Stimulated activated effector memory CD8-positive, alpha-beta T cell treated with anti-CD3 and anti-CD28 coated beads, Interleukin-12 subunit alpha, Interleukin-12 subunit beta, amount 100 ng/mL, for 72 hours (primary cell): ENCODE measurements at regions not wholly inside any gene's neighbourhood (a gene's known extent, or its start where the extent isn't known, plus 50 kb on each side); places are given as distances from the start of the nearest gene placed in this dataset.
A peak's percentile ranks its signal among the peaks of the same experiment; 100 is the strongest.

Source experiments
- ATAC-seq: fragments of 150-1000 bp; cut with Tn5 transposase; 2 replicates; pipeline ENCODE4 v1.10.0; 2021
- DNase-seq, 2 donors: peaks; one replicate each; pipeline ENCODE4 v3.0.0; 2021 to 2022; ENCODE audit warnings: low spot score in 2 of 2
- H3K27ac Mint-ChIP-seq: one replicate; pipeline ENCODE4 v1.8.0; 2022; ENCODE audit warnings: mild to moderate bottlenecking, mixed read lengths
- H3K36me3 Mint-ChIP-seq: one replicate; pipeline ENCODE4 v1.8.0; 2022; ENCODE audit warnings: mild to moderate bottlenecking, mixed read lengths
- H3K4me1 Mint-ChIP-seq: one replicate; pipeline ENCODE4 v1.8.0; 2022; ENCODE audit warnings: mixed read lengths
- H3K4me3 Mint-ChIP-seq: one replicate; pipeline ENCODE4 v1.8.0; 2022; ENCODE audit warnings: mild to moderate bottlenecking, mixed read lengths
- H3K9me3 Mint-ChIP-seq: one replicate; pipeline ENCODE4 v1.8.0; 2022; ENCODE audit warnings: mixed read lengths

DNA sequence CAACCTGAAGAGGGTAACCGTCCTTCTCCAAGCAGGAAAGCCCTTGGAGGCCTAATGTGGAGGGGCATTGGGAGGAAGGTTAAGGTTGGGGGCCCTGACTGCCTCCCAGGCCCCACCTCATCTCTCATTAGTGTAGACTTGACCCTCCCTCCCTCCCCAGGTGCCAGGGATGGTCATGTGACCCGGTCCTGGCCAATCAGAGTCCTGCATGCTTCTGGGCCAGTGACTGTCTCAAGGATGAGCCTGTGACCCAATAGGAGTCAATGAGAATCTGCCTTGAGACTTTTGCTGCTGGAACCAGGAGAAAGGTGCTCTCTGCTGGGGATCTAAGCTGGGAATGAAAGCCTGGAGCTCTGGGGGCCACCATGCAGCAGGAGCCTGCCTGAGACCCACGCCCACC, 70.8 kb downstream of the NCOR2 start:
- H3K4me1 Mint-ChIP-seq: peaks cover 67% of the 10 kb centered on the region
- H3K9me3 Mint-ChIP-seq: no peaks in the 10 kb centered on the region
- peaks cover 7% of the 10 kb centered on the region for H3K36me3 Mint-ChIP-seq

DNA sequence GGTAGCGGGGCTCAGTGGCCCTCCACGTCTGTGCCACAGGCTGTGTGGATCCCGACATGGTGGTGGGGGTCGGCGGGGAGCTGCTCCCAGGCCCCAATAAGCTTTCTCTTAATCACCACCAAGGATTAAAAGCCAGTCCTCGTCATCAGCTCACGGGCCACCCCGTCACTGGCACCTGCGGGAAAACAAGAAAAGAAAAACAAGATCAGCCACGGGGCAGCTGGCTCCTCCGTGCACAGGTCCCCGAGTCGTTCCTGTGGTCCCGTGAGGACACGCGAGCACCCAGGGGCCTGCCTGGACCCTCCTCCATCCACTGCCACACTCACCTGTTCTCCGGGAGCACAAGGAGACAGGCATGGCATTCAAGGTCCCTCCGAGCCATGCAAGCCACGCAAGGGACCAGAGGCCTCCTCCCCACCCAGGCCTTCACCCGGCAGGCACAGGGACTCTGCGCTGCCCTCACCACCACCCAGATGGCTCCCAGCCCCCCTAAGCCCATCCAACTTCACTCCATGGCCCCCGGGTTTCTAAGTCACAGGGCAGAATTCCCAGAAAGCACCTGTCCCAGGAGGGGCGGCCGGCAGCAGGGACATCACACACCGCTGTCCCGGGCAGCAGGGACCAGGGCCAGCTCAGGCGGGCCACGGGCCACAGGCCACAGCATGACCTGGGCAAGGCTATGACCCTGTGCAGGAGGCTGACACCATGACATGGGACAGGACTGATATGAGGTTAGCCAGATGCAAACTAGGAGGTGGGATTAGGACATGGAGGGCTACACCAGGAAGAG, 72.0 kb downstream of the NCOR2 start:
- Mint-ChIP-seq H3K27ac (peak overlapping the region; percentile 96), H3K9me3 (no peaks in the 10 kb centered on the region), H3K4me3 (no peak overlapping the region), H3K36me3 (peaks cover 7% of the 10 kb centered on the region), H3K4me1 (peaks cover 66% of the 10 kb centered on the region)
- ATAC-seq (no peak), DNase-seq (no peak)

More for the DNA sequence above, 70.8 kb downstream of the NCOR2 start:
- H3K27ac Mint-ChIP-seq: no peak overlapping the region
- no peak overlapping the region for H3K4me3 Mint-ChIP-seq
- ATAC-seq (no peak), DNase-seq (no peak)

DNA sequence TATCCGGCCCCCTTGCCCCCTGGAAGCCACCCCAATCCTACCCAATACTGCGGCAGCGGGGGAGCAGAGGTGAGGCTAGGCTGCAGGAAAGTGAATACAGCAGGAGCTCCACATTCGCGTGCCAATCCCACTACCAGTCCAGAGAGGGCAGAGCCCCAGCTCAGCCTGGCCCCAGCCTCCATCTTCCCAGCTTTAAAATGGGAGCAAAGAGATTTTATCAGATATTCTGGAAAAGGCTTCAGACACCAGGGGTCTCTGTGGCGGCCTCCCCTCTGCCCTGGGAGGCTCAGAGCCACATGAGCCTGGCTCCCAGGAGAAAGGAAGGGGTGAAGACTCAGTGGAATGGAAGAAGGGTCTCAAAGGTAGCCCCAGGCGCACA, 72.7 kb downstream of the NCOR2 start:
- peaks cover 64% of the 10 kb centered on the region for H3K4me1 Mint-ChIP-seq
- H3K9me3 Mint-ChIP-seq: no peaks in the 10 kb centered on the region
- DNase-seq: no peak
- H3K36me3 Mint-ChIP-seq: peaks cover 7% of the 10 kb centered on the region
- no peak for ATAC-seq
- H3K27ac Mint-ChIP-seq: peak overlapping the region; percentile 96
- H3K4me3 Mint-ChIP-seq: no peak overlapping the region

DNA sequence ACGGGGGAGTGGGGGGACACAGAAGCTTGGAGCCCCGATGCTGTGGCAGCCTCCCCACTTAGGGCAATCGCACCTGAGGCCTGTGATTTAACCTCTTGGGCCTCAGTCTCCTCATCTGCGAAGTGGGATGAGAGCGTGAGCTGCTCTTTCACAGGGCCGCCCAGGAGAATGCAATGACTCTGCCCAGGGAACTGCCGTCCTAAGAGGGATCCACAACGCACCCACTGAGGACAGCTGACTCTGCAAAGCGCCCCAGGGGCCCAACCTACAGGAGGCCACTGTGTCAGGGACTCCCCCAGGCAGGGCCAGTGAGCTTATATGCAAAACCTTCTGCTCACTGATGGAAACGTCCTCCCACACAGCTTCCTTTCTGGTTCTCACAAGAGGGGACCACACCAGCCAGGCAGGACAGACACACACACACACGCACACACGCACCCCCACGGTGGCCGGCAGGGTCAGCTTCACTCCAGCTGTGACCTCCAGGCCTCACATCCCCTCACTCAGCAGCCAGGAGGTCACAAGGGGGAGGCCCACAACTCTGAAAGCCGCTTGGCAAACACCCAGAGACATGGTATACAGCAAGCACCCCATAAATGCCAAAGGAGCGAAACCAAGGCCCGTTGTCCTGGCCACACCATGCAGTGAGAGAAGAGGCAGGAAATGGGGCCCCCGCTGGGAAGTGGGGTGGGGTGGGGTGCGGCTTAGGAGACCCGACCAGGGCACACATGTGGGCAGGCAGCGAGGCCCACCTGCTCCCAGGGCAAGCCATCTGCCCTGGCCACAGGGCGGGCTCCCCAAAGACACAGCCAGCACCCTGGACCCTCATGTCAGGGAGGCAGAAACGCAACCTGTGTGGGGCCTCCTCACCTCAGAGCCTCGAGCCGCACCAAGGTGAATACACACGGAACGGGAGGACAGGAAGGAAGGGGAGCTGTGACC, 73.3 kb downstream of the NCOR2 start:
- peak; percentile 95 for ATAC-seq
- peaks cover 57% of the 10 kb centered on the region for H3K4me1 Mint-ChIP-seq
- peak; percentile 31 to 65 for DNase-seq
- H3K9me3 Mint-ChIP-seq: no peaks in the 10 kb centered on the region
- H3K27ac Mint-ChIP-seq: peak overlapping the region; percentile 96
- H3K36me3 Mint-ChIP-seq: peaks cover 7% of the 10 kb centered on the region
- peak overlapping the region; percentile 72 for H3K4me3 Mint-ChIP-seq

DNA sequence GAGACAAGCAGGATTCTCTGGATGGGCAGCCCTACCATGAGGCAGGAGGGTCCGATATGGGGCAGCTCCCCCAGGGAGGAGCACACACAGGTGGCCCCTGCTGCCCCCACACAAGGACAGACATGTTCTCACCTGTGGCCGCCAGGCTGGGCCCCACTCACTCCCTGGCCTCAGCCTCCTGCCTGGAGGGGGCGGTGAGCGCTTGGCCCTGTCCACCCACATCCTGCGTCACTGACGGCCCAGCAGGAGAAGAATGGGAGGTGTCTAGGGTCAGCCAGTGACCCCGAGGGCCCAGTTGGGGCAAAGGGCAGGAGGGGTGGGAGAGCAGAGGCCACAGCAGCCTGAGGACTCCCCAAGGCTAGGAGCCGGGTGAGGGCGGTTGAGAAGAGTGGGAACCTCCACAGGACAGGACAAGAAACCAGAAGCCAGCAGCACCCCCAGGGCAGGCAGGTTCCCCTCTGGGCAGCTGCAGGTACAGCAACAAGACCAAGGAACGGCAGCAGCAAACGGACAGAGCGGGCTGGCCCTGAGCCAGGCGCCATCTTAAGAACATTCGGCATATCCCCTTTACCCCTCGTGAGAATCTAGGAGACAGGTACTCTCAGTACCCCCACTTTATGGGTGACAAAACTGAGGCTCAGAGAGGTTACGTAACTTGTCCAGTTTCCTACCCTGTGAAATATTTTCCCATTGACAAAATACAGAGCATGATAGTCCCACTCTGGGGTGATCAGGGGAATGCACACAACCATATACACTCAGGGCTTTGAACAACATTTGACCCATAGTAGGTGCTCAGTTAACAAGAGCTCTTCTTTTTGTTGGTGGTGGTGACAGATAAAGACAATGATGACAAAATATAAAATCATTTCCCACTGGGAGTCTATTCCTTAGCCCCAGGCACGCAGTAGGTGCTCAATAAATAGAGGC, 74.3 kb downstream of the NCOR2 start:
- ATAC-seq: no peak
- H3K27ac Mint-ChIP-seq: peak overlapping the region; percentile 96
- H3K9me3 Mint-ChIP-seq: no peaks in the 10 kb centered on the region
- peaks cover 49% of the 10 kb centered on the region for H3K4me1 Mint-ChIP-seq
- peaks cover 7% of the 10 kb centered on the region for H3K36me3 Mint-ChIP-seq
- no peak for DNase-seq
- H3K4me3 Mint-ChIP-seq: peak overlapping the region; percentile 72

DNA sequence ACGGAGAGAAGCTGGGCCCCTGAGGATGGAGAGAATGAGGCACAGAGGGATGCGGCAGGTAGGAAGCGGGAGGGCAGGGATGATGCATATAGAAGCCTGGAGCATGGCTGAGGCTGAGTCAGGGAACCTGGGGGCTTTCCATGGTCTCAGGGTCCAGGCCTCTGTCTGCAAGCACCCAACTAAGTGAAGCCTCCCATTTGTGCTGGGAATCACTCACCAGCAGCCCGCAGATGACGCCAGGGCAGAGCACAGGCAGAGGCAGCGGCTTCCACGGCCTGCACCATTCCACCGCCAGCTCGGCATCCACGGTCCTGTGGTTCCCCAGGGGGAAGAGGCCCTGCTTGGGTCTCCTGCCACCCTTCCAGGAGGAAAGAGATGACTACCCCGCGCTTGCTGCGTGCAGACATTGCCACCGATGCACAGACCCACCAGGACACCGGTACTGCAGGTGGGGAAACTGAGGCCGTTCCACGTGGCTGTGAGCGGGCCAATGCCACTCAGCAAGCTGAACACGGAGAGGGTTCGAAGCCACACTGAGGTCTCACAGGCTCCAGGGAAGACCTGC, 75.5 kb downstream of the NCOR2 start:
- no peak for DNase-seq
- H3K27ac Mint-ChIP-seq: peak overlapping the region; percentile 96
- no peak overlapping the region for H3K4me3 Mint-ChIP-seq
- H3K4me1 Mint-ChIP-seq: peaks cover 50% of the 10 kb centered on the region
- H3K36me3 Mint-ChIP-seq: peaks cover 7% of the 10 kb centered on the region
- no peaks in the 10 kb centered on the region for H3K9me3 Mint-ChIP-seq
- no peak for ATAC-seq

DNA sequence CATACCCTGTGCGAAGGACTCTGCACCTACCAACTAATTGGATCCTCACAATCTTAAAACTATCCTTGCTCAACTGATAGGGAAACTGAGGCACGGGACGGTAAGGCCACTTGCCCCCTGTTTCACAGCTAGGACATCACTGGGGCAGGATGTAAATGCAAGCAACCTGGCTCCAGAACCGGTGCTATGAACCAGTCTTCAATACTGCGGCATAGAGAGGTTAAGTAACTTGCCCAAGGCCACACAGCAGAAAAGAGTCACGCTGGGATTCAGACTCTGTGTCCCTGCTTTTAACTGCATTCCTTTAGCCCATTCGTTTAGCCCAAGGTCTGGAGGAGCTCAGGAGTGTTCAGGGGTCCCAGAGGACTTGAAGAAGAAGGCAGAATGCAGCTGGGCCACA, 76.1 kb downstream of the NCOR2 start:
- Mint-ChIP-seq H3K4me1 (peaks cover 50% of the 10 kb centered on the region), H3K9me3 (no peaks in the 10 kb centered on the region), H3K4me3 (no peak overlapping the region), H3K27ac (peak overlapping the region; percentile 40), H3K36me3 (peaks cover 7% of the 10 kb centered on the region)
- ATAC-seq (no peak), DNase-seq (no peak)

DNA sequence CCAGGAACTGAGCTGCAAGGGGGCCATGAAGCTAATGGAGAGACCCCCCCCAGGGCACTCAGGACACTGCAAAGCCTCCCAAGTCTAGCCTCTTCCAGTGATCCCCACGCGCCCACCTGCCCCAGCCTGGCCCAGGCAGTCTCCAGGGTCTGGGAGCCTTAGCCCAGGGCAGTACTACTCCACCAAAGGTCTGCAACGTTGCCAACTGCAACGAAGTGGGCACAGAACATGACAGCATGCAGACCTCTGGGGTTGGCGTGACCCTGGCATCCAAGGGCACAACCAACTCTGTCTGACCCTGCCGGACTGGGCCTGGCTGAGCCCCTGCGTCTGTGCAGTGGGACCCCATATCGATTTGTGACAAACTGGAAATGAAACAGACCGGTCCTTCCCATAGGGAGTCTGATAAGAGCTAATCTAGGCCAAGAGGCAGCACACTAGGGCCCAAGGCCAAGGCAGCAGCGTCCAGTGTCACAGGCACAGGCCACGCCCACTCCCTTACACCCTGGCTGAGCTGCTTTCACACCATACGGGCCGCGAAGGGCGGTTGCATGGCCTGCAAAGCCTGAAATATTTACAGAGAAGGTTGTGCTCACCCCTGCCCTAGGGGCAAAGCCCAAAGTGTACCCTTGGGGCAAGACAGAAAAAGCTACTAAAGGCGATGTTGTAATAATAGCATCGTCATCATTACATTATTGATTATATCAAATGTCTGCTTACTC, 76.7 kb downstream of the NCOR2 start:
- Mint-ChIP-seq H3K27ac (peak overlapping the region; percentile 60), H3K9me3 (no peaks in the 10 kb centered on the region), H3K4me3 (no peak overlapping the region), H3K4me1 (peaks cover 52% of the 10 kb centered on the region), H3K36me3 (peaks cover 7% of the 10 kb centered on the region)
- DNase-seq (no peak), ATAC-seq (no peak)

DNA sequence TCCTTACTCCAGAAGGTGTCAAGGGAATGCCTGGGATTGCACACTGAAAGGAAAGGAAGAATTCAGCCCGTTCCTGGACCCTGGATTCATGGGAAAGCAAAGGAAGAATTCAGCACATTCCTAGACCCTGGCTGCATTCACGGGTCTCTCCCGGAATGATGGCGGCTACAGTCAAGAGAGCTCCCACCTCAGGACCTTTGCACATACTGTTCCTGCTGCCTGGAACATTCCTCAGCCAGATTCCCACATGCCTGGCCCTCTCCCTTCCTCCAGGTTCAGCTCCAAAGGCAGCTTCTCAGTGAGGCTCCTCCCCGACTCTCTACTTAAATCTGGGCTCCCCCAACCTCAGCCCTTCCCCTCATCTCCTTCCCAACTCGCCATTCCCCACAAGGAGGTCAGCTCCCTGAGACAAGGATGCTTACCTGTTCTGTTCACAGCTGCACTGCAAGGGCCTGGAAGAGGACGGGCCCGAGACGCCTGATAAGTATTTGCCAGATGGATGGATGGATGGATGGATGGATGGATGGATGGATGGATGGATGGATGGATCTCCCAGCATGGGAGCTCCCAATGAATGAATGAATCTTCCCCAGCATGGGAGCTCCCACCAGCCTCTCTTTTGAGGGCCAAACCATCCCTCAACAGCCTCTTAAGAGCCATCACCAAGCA, 77.4 kb downstream of the NCOR2 start:
- ATAC-seq (no peak), DNase-seq (no peak)
- Mint-ChIP-seq H3K27ac (peak overlapping the region; percentile 60), H3K4me3 (no peak overlapping the region), H3K36me3 (peaks cover 7% of the 10 kb centered on the region), H3K4me1 (peaks cover 47% of the 10 kb centered on the region), H3K9me3 (no peaks in the 10 kb centered on the region)

DNA sequence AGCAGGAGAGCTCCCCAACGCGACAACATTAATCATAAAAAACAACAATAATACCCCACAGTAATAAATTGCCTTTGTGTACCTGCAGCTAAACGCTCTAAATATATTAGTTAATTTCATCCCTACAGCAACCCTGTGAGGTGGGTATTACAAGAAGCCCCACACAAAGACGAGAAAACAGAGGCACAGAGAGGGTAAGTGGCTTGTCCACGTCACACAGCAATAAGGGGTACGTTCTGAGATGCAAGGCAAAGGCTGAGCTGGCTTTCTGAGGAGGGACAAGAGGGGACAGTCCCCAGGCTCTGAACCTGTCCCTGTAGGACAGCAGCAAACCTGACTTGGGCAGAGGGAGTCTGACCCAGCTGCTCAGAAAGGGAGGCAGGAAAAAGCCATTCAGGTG, 78.2 kb downstream of the NCOR2 start:
- Mint-ChIP-seq H3K4me1 (peaks cover 47% of the 10 kb centered on the region), H3K27ac (no peak overlapping the region)
- no peak for ATAC-seq

DNA sequence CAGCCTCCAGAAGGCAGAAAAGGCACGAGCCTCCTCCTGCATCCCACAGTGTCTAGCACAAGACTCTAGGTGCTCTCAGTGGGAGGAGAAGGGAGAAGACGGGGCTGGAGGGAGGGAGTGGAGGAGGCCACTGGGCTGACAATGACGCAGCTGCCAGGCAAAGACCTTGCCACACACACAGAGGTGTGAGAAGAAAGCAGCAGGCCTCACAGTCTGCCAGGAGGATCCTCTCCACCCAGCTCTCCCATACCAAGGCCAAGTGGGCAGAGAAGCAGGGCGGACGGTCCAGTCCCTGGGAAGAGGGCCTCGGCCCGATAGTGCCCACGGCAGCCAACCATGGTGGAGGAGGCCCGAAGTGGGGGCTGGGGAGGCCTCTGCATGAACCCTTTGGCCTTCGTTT, 78.9 kb downstream of the NCOR2 start:
- no peaks in the 10 kb centered on the region for H3K9me3 Mint-ChIP-seq
- ATAC-seq (no peak), DNase-seq (no peak)
- H3K4me3 Mint-ChIP-seq: no peak overlapping the region
- H3K27ac Mint-ChIP-seq: no peak overlapping the region
- peaks cover 41% of the 10 kb centered on the region for H3K4me1 Mint-ChIP-seq
- H3K36me3 Mint-ChIP-seq: peaks cover 5% of the 10 kb centered on the region

More for the DNA sequence above, 78.2 kb downstream of the NCOR2 start:
- peaks cover 4% of the 10 kb centered on the region for H3K36me3 Mint-ChIP-seq
- DNase-seq: no peak
- H3K4me3 Mint-ChIP-seq: no peak overlapping the region
- H3K9me3 Mint-ChIP-seq: no peaks in the 10 kb centered on the region

DNA sequence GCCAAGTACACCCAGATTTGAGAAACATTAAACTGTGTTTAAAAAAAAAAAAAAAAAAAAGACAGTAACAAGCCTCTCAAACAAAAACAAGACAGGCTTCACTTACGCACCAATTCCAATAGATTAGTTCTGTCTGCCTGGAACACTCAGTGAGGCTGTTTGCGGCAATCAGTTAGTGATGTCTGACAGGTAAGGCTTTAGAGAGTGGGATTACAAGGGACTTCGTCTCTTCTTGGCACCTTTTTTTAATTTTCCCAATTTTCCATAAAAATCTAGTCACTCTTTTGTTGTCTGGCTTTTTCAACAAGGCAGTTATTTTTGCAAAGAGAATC, 79.6 kb downstream of the NCOR2 start:
- no peak overlapping the region for H3K4me3 Mint-ChIP-seq
- H3K27ac Mint-ChIP-seq: no peak overlapping the region
- no peaks in the 10 kb centered on the region for H3K9me3 Mint-ChIP-seq
- DNase-seq (no peak), ATAC-seq (no peak)
- peaks cover 39% of the 10 kb centered on the region for H3K4me1 Mint-ChIP-seq
- H3K36me3 Mint-ChIP-seq: peaks cover 5% of the 10 kb centered on the region

DNA sequence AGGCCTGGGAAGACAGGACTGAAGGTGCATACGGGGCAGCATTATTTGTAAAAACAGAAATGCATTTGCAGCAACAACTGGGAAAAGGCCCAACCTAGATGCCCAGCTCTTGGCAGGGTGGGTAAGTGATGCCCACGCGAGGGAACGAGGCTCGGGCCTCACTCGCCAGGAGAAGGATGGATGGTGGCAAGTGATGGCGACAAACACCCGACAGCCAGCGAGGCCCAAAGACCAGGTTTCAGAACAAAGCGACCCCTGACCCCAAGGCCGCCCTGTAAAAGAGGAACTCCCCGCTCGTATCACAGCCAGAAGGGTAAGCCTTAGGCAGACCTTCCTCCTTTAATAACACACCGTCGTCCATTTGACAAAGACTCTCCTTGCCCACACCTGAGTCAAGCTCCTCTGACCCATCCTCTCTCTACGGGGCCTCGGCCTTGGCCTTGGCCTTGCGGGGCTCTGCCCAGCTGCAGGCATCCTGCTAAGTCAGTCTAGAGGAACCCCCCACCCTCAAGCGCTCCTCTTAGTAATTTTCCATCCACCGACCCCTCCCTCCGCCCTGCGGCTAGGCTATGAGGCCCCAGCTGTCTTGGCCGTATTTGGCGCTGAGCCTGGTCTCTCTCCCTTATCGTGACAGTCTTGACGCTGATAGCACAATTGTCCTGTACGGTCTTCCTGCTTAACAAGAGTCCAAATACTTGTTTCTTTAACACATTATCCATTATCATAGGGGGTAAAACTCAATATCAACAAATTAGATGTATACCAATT, 80.2 kb downstream of the NCOR2 start:
- Mint-ChIP-seq H3K36me3 (peaks cover 6% of the 10 kb centered on the region), H3K9me3 (no peaks in the 10 kb centered on the region), H3K27ac (no peak overlapping the region), H3K4me3 (no peak overlapping the region), H3K4me1 (peaks cover 38% of the 10 kb centered on the region)
- DNase-seq: no peak
- ATAC-seq: no peak
